Lung microvascular endothelial cell (primary cell): ENCODE measurements at regions not wholly inside any gene's neighbourhood (a gene's known extent, or its start where the extent isn't known, plus 50 kb on each side); places are given as distances from the start of the nearest gene placed in this dataset.

Experiments used
- DNase-seq, 2 donors: peaks; one replicate each; pipeline versions ENCODE4 v3.0.0 to v3.0.0-alpha.2; 2010; ENCODE audit warnings: low read depth in 2 of 2

- no peak for DNase-seq
Measured at GRCh38 chr10:128851281-128851680, 615.8 kb upstream of the MGMT start.

GRCh38 chr10:128851726-128852125 is 615.3 kb upstream of the MGMT start:
- peak in 1 of 2 donors; percentile 17 for DNase-seq

DNA sequence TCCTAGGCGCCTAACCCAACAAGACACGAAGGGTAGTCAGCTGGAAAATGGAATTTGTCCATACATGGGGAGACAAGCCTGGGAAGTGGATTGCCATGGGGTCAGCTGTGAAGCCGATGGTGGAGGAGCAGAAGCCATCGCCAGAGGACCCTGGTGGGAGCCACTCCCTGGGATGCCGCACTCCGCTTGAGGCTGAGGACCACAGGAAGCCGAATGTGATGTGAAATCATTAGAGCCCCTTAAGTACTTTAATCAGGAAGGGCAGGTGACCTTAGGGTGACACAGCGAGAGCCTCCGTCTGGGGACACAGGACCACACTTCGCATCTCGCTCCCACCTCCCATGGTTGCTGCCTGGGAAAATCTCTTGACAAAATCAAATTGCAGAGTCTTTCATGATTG is 614.6 kb upstream of the MGMT start:
- no peak for DNase-seq

DNA sequence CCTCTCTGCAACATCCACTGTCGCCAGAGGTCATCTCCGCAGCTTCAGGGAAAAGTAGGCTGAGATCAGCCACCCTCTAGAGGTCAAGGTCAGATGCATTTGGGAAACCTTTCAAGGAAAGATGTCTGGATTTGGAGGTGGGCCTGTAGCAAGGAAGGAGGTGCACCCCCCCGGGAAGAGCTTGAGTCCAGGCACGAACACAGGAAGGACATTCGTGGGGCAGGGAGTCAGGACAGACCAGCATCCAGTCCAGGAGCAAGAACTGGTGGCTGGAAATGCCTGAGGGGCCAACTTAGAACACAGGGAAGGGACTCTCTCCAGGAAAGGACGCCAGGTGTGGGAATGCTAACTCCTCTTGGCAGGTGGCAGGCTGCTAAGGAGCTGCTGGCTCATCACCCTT is 614.1 kb upstream of the MGMT start:
- DNase-seq, result no peak

DNA sequence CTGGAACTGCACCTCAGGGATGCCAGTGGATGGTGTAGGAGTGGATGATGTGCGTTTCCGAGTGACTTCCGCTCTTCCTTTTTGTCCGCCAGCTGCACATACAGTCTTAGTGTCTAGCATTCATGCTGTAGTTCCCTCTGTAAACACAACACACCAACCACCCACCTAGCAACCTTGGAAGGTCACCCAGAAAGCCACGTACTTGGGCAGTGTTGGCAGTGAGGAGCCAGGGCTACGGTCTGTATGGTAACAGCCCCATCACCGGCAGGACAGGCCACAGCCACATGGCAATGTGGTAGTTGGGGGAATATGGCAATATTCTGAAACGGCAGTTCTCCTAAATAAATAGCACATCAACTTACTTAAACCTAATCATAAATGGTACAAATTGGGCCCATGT is 613.5 kb upstream of the MGMT start:
- no peak for DNase-seq

- DNase-seq, result no peak
Measured at GRCh38 chr10:128854204-128854603, 612.8 kb upstream of the MGMT start.

- peak; percentile 6 to 92 for DNase-seq
Measured at GRCh38 chr10:128854963-128855362, 612.1 kb upstream of the MGMT start.

DNA sequence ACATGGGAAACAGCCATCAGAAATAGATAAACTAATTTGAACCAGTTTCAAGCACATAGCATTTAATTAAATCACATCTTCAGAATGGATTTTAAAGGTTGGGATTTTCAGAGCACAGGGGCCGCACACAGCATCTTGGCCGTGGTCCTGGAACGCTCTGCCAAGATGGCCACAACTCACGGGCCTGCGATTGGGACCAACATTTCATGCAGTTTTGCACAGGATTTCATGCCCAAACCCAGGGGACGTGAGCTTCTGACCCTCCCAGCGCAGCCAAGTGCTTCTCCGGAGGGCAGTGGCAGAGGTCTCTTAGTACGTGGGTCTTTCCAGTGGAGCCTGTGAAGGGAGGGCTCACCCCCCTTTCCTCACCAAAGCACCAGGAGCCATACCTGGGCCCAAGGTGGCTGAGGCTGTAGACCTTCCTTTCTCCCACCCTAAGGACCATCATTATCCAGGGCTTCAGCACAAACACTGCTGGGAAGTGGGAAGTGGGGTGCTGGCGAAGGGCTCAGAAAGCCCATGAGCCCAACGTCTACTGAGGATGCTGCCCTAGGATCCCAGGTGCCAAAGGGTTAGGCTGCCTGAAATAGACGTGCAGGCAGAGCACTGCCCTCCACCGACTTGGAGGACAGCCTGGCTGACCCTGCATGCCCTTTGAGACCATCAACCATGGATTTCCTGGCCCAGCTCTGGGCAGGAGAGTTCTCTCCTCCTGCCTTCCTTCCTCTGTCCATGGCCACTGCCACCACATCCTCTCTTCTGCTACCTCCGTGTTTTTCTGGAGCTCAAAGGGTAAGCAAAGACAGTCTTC is 611.2 kb upstream of the MGMT start:
- DNase-seq, result no peak

DNA sequence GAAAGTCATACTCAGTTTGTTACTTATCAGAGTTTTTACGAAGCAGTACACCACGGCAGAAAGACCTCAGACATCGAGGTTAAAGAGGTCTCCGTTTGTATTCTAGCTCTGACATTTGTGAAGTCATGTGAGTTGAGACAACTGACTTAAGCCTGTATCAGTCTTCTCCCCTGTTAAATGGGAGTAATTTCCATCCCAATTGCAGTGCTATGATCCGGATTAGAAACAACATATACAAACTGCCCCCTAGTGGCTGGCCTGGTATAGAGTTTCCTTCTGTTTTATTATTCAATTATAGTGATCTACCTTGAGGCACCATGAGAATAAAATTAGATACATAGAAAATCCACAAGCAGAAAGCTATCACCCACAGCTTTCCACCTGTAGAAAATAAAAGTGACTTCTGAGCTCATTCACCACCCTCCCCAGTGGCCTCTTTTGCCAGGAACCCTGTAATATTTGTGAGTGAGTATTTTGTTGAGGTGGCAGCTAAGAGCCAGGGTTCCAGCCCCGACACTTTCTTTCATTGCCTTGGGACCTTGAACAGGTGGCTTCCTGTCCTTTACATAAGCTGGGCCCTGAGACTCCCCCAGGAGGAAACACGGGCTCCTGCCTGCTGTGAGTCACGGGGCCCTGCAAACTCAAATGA is 607.2 kb upstream of the MGMT start:
- peak in 1 of 2 donors; percentile 66 for DNase-seq

DNA sequence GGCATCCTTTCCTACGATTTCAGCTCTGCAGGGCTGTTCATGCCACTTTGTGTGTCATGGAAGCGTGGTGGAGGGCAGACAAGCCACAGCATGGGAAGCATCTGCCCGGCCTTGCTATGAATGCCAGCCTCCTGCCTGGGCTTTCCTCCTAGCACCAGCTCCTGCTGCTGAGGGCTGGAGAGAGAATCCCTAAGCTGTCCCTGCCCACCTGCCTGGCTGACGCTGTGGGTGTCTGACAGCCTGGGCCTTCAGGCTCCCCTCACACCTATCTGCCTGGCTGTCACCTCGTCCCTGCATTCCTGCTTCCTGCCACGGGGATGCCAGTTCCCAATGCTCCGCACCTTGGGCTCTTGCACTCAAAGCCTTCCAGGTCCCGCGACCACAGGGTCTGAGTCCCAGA is 606.5 kb upstream of the MGMT start:
- no peak for DNase-seq

DNA sequence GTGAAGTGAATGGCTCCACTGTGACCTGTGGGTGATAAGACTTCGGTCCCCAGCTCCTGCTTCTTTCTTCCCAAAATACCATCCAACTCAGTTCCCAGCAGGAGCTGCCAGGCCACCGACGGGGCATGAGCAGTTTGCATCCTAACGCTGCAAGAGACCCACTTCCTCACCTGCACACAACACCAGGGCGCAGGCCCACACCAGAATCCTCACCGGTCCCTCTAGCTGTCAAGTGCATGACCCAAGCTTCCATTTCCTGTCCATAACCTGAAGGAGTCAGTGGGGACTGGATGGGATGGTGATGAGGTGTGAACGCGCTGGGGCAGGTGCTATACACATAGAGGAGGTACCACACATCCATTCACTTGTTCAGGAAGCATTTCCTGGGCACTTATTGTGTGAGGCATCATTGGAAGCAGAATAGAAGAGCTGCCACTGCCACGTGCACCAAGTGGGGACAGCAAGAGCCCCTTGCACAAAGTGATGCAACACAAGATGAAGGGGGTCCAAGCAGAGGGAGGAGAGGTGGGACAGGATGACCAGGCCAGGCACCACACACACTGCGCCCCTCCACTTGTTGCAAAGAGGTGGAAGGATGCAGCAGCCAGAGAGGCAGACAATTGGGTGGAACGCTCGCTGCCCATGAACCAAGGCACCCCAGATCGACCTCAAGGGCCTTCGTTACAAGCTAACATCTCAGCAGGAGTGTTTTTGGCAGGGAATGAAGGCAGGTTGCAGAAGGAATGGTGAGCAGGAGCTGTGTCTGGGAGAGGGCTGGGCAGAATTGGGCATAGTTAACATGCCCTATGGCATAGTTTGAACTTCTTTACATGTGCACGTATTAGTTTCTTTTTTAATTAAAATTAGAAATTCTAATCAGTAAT is 605.8 kb upstream of the MGMT start:
- DNase-seq, result no peak

- DNase-seq, result peak in 1 of 2 donors; percentile 52
Measured at GRCh38 chr10:128863411-128863810, 603.6 kb upstream of the MGMT start.

DNA sequence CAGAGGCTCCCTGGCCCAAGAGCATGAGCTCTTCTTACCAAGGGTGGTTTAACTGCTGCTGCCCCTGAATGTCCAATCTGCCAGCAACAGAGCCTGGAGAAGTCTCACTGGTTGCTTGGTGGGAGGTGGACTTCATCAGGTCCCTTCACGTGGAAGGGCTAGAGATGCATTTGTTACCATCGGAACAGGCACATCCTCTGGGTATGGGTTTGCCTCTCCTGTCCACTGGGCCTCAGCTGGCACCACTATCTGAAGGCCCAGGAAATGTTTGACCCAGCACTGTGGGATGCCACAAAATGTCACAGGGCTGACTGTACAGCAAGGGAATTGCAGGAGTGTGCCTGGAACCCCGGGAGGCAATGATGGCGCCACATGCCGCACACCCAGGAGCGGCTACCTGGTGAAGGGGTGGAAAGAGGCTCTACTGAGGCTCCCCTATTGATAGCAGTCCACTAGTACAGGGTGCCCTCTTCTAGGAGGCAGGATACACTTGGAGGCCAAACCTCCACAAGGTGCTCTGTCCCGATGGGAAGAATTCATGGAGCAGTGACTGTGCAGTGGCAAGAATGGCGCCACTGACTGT is 603.1 kb upstream of the MGMT start:
- DNase-seq, result no peak

DNA sequence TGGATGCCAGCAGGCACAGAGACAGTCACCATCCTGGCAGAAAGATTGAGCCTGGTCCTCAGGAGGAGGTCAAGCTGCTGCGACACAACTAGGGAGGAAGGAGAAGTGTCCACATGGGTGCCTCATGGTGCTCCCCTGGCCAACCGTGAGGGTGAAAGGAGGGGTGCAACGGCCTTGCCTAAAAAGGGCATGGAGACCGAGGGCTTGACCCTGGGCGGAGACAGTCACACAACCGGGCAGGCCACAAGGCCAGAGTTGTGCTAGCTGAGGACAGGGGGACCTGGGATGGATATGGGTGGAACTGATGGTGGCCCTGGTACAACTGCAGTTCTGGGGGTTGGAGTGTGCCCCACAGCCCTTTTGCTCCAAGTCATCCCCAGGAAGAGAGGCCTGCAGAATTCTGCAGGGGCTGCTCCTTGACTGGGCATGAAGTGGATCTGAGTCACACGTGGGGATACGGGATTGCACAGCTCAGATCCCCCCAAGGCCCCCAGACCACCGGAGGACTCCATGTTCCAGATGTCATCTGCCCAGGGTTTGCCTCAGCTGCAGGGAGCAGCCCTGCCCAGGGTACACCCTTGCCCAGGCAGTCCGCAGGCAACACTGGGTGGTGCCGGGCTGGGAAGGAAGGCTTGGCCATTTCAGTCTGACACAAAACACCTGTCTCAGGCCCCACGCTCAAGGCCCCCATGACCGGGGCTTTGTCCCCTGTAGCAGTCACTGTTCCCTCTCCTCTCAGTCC is 602.3 kb upstream of the MGMT start:
- no peak for DNase-seq

DNA sequence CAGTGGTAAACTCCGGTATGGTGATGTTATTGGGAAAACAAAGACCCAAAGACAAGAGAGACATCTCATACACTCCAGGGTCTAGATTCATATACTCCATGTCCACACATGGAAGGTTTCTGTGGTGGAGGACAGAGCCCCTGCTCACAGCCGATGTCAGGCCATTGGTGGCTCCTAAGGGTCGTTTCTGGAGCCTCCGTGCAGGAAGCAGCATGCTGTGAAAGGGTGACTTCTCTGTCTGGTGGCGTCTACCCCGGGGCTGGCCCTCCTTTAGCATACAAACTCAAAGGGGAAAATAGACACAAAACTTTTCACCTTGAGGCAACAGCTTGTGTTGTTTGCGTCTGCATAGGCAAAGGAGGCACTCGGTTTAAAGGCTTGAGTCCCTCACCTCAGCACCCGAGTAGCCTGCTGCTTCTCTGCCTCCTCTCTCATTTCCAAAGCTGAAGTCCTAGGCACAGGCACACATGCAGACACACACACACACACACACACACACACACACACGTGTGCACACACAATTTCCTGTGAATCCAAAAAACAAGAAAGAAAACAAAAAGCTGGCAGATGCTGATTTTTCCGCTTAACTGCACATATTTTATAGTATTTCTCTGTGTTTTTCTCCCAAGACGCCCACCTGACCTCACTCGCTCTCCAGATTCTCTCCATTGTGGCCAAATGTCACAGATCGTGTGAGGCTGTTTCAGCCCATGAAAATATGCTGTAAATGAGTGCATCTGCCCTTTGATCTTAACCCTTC is 601.4 kb upstream of the MGMT start:
- DNase-seq, result peak in 1 of 2 donors; percentile 36

DNA sequence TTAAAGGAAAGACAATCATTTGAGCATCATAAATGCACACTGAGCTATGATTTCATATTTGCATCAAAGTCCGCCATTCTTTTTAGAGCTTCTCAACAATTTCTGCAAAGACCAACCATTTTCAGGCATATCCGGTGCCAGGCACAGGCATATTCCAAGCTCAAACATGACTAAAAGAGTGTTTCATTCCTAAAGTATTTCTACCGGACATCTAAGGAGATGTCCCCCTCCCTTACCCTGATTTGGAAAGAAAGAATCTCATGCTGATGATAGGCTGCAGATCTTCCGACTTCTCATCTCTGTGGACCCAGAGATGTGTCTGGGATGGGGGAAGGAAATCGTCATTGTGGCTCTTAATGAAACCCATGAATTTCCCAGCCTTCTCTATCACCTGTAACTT is 600.5 kb upstream of the MGMT start:
- no peak for DNase-seq

DNA sequence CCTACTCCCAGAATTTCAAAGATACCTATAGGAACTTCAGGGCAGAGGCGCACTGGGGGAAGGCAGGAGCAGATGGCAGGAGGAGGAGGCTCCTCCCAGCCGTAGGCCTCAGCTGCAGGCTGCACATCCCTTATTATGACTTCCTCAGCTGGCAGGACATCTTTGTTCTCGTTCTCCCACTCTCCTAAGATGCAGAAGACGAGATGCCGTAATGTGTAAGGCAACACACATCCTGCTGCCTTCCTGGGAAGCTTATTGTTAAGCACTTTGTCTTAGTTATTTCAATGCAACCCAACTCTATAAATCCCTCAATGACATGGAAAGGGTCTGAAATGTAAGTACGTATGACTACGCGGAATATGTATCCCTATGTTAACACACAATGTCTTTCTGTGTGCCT is 599.8 kb upstream of the MGMT start:
- DNase-seq, result no peak

DNA sequence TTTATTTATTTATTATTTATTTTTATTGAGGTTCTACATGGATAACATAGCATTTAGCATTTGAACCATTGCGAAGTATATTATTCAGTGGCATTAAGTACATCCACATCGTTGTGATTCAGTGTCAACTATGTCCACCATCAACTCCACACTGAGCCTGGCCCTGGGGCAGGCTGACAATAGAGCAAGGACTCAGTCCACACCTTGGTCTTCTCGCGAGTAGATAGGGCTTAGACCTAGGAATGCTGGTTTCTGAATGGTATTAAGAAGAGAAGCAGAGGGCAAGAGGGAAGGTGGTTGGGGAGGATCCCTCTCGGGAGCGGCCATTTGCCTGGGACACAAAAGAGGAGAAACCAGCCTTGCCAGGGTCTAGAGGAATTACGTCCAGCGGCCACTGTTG is 599.2 kb upstream of the MGMT start:
- DNase-seq, result no peak

- DNase-seq, result no peak
Measured at GRCh38 chr10:128868481-128868880, 598.6 kb upstream of the MGMT start.

DNA sequence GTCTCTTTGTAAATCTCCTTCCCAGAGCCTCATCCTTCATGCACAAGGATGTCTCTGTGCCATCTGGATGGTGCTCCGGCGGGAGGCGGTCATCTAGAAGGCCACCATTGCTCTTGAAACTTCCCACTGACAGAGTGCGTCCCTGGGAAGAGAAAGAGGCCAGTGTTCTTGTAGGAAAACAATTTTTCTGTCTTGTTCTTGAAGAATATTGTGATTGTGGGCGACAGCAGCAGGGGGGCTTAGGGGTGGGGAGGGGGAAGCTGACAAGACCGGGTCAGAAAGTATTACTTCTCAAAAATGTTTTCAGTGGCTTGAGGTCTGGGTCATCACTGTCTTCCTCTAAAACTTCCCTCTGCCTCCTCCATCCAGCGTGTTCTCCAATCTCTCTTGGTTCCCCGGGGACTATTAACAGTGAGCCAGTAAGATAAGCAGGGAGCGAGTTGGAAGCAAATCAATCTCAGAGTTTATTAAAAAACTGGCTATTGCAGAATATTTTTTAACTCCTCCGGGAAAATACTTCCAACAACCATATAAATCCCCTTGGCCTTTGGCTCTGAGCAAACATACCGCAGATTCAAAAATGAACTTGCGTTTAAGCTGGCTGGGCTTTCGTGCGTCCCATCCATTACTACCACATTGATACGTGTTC is 597.8 kb upstream of the MGMT start:
- DNase-seq, result no peak
